CD14-positive monocyte (primary cell): ENCODE measurements at regions not wholly inside any gene's neighbourhood (a gene's known extent, or its start where the extent isn't known, plus 50 kb on each side); places are given as distances from the start of the nearest gene placed in this dataset.

Experiments
- DNase-seq, 3 donors: peaks; one replicate each; pipeline ENCODE4 v3.0.0-alpha.2; 2011 to 2022
- H2AFZ ChIP-seq: 2 replicates; pipeline ENCODE4 v1.6.0; 2012; ENCODE audit warnings: mild to moderate bottlenecking, low read depth, low read length, inconsistent platforms; ENCODE audit not compliant: insufficient read depth, poor library complexity, severe bottlenecking
- H3K27ac ChIP-seq, 2 donors: 1 replicate in 1 of 2; 2 replicates in 1 of 2; pipeline ENCODE4 v1.5.1; 2012 to 2013; ENCODE audit warnings: low read length in 2 of 2, control low read depth in 1 of 2, inconsistent platforms in 1 of 2, low read depth in 1 of 2, mild to moderate bottlenecking in 1 of 2
- H3K27me3 ChIP-seq, 2 donors: one replicate each; pipeline versions ENCODE4 v1.6.0 to v1.6.1; 2011 to 2013; ENCODE audit warnings: low read length in 2 of 2; ENCODE audit not compliant: control insufficient read depth in 2 of 2, insufficient read depth in 2 of 2
- H3K36me3 ChIP-seq, 2 donors: replicated peaks in 1 of 2; 1 replicate in 1 of 2; 2 replicates in 1 of 2; pipeline versions ENCODE4 v1.5.1 to v1.6.1; 2012 to 2013; ENCODE audit warnings: low read length in 2 of 2, control low read depth in 1 of 2, inconsistent platforms in 1 of 2, mild to moderate bottlenecking in 1 of 2; ENCODE audit not compliant: insufficient read depth in 2 of 2, control insufficient read depth in 1 of 2
- H3K4me1 ChIP-seq, 2 donors: 1 replicate in 1 of 2; 2 replicates in 1 of 2; pipeline versions ENCODE4 v1.5.1 to v1.6.1; 2012 to 2013; ENCODE audit warnings: low read length in 2 of 2, control low read depth in 1 of 2, inconsistent platforms in 1 of 2, mild to moderate bottlenecking in 1 of 2, moderate library complexity in 1 of 2; ENCODE audit not compliant: insufficient read depth in 2 of 2, control insufficient read depth in 1 of 2
- H3K4me2 ChIP-seq: replicated peaks from 2 replicates; pipeline ENCODE3; 2012; ENCODE audit warnings: low read length, moderate library complexity, mild to moderate bottlenecking; ENCODE audit not compliant: poor library complexity, severe bottlenecking; ENCODE audit errors: extremely low read depth
- H3K4me3 ChIP-seq, 3 experiments: fragments of 200-600 bp in 1 of 3; sonication (generic) in 1 of 3; replicated peaks in 1 of 3; 1 replicate in 2 of 3; 2 replicates in 1 of 3; pipeline ENCODE4 v1.5.1; 2011 to 2013; ENCODE audit warnings: low read length in 3 of 3, mild to moderate bottlenecking in 3 of 3, control low read depth in 2 of 3, low read depth in 2 of 3, inconsistent platforms in 1 of 3, moderate library complexity in 1 of 3
- H3K79me2 ChIP-seq: 2 replicates; pipeline ENCODE4 v1.6.0; 2012; ENCODE audit warnings: mild to moderate bottlenecking, control low read depth, inconsistent platforms, low read length, moderate library complexity; ENCODE audit not compliant: insufficient read depth
- H3K9ac ChIP-seq: 2 replicates; pipeline ENCODE4 v1.6.0; 2017; ENCODE audit warnings: low read length, mild to moderate bottlenecking; ENCODE audit not compliant: insufficient read depth, poor library complexity, severe bottlenecking
- H3K9me3 ChIP-seq, 2 donors: replicated peaks in 1 of 2; 1 replicate in 1 of 2; 2 replicates in 1 of 2; pipeline versions ENCODE4 v1.5.1 to v1.6.1; 2012 to 2013; ENCODE audit warnings: low read length in 2 of 2, control low read depth in 1 of 2; ENCODE audit not compliant: control insufficient read depth in 1 of 2, insufficient read depth in 1 of 2
- H4K20me1 ChIP-seq: 2 replicates; pipeline ENCODE4 v1.6.0; 2012; ENCODE audit warnings: mild to moderate bottlenecking, low read length, control low read depth, moderate library complexity; ENCODE audit not compliant: insufficient read depth
- H3K27ac Mint-ChIP-seq, 7 donors: one replicate each; pipeline ENCODE4 v1.8.0; 2020; ENCODE audit warnings: mild to moderate bottlenecking in 7 of 7, mixed read lengths in 7 of 7, moderate library complexity in 6 of 7, inconsistent platforms in 2 of 7
- H3K27me3 Mint-ChIP-seq, 3 donors: one replicate each; pipeline ENCODE4 v1.8.0; 2021 to 2022; ENCODE audit warnings: low read depth in 3 of 3, mild to moderate bottlenecking in 3 of 3, mixed read lengths in 3 of 3, moderate library complexity in 3 of 3, inconsistent platforms in 1 of 3
- H3K36me3 Mint-ChIP-seq, 2 donors: one replicate each; pipeline ENCODE4 v1.8.0; 2020; ENCODE audit warnings: mixed read lengths in 2 of 2, inconsistent platforms in 1 of 2, mild to moderate bottlenecking in 1 of 2
- H3K4me1 Mint-ChIP-seq: one replicate; pipeline ENCODE4 v1.8.0; 2020; ENCODE audit warnings: mild to moderate bottlenecking, mixed read lengths
- H3K4me3 Mint-ChIP-seq, 2 donors: one replicate each; pipeline ENCODE4 v1.8.0; 2020; ENCODE audit warnings: mild to moderate bottlenecking in 2 of 2, mixed read lengths in 2 of 2, moderate library complexity in 1 of 2
- H3K9me3 Mint-ChIP-seq, 7 donors: one replicate each; pipeline ENCODE4 v1.8.0; 2020 to 2022; ENCODE audit warnings: mixed read lengths in 7 of 7, mild to moderate bottlenecking in 6 of 7, moderate library complexity in 6 of 7, inconsistent platforms in 2 of 7
- CTCF ChIP-seq: fragments of 200-600 bp; IDR thresholded peaks from one replicate; pipeline ENCODE4 v1.8.0; 2022; ENCODE audit warnings: antibody characterized with exemption, mild to moderate bottlenecking
- WGBS: methylation state at CpG from one replicate; pipeline ENCODE4 v1.1.5; 2013; ENCODE audit warnings: missing lambda C conversion rate; ENCODE audit not compliant: insufficient coverage; 5-methylcytosine and 5-hydroxymethylcytosine counted together
- intact Hi-C, 2 donors: fragments of 100-400 bp; cut with micrococcal nuclease; formaldehyde crosslinking; loops; one replicate each; pipeline versions ENCODE4 v1.15.0 to v1.15.1; 2023

- Histone ChIP-seq H3K27me3 (no peaks in the 10 kb centered on the region), H3K79me2 (no peaks in the 10 kb centered on the region), H3K4me3 (no peak overlapping the region), H3K36me3 (no peaks in the 10 kb centered on the region), H3K9ac (no peak overlapping the region), H2AFZ (no peak overlapping the region), H3K4me1 (no peaks in the 10 kb centered on the region), H3K27ac (no peak overlapping the region), H4K20me1 (no peaks in the 10 kb centered on the region), H3K9me3 (peaks cover 30 to 35% of the 10 kb centered on the region in 2 donors), H3K4me2 (no peak overlapping the region)
- DNase-seq: no peak
- intact Hi-C loops: no loop called here
- Mint-ChIP-seq H3K36me3 (no peaks in the 10 kb centered on the region), H3K4me3 (no peak overlapping the region), H3K4me1 (no peaks in the 10 kb centered on the region), H3K9me3 (peaks cover 5 to 36% (median 20%) of the 10 kb centered on the region in 7 donors), H3K27ac (no peak overlapping the region), H3K27me3 (peaks cover 0 to 1% (median 0%) of the 10 kb centered on the region in 3 donors)
- WGBS: no CpG with 5 or more reads among the region's 3 CpGs
- TF ChIP-seq CTCF: no peak
Measured at GRCh38 chr7:68622500-68622899, 975.8 kb upstream of the AUTS2 start.

GRCh38 chr7:68623030-68623429, 975.2 kb upstream of the AUTS2 start:
- H3K9ac ChIP-seq: no peak overlapping the region
- H3K4me1 ChIP-seq: no peaks in the 10 kb centered on the region
- H3K9me3 ChIP-seq: peaks cover 30% of the 10 kb centered on the region in 2 donors
- H3K36me3 Mint-ChIP-seq: no peaks in the 10 kb centered on the region
- intact Hi-C loops: no loop called here
- H3K4me3 ChIP-seq: no peak overlapping the region
- H3K27ac Mint-ChIP-seq: no peak overlapping the region
- 60% methylated on average over 1 of the region's 1 CpG for WGBS
- H2AFZ ChIP-seq: no peak overlapping the region
- H3K4me2 ChIP-seq: no peak overlapping the region
- no peaks in the 10 kb centered on the region for H4K20me1 ChIP-seq
- no peaks in the 10 kb centered on the region for H3K36me3 ChIP-seq
- no peak for TF ChIP-seq CTCF
- no peak overlapping the region for H3K4me3 Mint-ChIP-seq
- H3K4me1 Mint-ChIP-seq: no peaks in the 10 kb centered on the region
- peaks cover 2 to 32% (median 18%) of the 10 kb centered on the region in 7 donors for H3K9me3 Mint-ChIP-seq
- DNase-seq: no peak
- H3K27me3 Mint-ChIP-seq: peaks cover 0 to 1% (median 0%) of the 10 kb centered on the region in 3 donors
- H3K27me3 ChIP-seq: no peaks in the 10 kb centered on the region
- no peak overlapping the region for H3K27ac ChIP-seq
- no peaks in the 10 kb centered on the region for H3K79me2 ChIP-seq
